GM18502 (cell line): ENCODE measurements at regions not wholly inside any gene's neighbourhood (a gene's known extent, or its start where the extent isn't known, plus 50 kb on each side); places are given as distances from the start of the nearest gene placed in this dataset.

ENCODE experiments used
- ATAC-seq: cut with Tn5 transposase; IDR thresholded peaks from one replicate; pipeline ENCODE4 v1.9.1; 2021; ENCODE audit warnings: mild to moderate bottlenecking; ENCODE audit not compliant: unreplicated experiment, poor library complexity

DNA sequence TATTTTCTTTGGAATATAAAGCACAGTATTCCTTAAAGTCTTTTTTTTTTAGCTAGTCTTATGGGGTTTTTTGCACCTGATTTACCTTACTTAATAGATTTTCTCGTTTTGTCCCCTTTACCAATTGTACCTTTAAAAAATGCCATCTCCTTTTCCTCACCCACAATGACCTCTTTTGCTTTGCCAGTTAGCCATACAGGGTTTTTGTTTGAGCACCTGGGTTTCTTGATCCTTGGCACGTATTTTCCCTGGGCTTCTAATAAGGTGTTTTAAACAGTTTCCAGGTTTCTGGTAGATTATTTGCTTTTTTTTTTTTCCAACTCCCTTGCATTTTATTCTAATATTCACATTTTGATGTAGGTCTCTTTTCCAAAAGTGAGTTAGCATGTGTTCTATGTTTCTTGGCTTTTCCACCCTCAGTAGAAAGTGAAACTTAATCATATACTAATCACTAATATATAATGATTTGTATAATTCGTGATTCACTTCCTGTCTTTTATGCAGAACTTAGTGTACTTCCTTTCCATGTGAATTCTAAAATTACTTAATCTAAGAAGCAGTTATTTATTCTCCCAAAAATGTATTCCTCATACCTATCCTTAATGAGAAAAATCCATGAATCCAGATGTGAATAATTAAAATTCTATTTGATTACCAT lies 673.9 kb upstream of the RGMB start:
- ATAC-seq = no peak

DNA sequence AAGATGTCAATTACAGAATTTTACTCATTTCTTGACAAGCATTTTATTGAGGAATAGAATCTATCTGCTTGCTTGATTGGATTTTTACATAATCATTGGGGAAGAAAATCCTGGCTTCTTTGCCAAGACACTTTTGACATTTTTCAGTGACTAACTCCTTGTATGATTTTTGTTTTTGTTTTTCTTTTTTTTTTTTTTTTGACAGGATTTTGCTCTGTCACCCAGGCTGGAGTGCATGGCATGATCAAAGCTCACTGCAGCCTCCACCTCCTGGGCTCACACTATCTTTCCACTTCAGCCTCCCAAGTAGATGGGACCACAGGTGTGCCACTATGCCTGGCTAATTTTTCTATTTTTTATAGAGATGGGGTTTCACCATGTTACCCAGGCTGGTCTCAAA lies 672.3 kb upstream of the RGMB start:
- no peak for ATAC-seq

DNA sequence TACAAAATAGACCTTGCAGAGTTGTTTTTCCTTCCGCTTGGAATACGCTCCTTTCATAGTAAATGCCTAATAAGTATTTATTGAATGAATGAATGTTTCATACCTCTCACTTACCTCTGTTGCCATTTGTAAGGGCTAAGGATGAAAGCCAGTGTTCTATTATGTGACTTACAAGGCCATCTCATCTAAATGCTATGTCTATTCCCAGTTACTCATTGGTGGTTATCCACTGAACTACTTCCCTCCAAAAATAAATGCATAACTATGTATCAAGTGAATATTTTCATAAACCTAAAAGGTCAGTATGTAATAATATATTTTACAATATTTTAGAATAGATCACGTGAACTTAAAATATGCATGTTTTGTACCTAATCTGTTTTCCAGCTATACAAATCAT lies 670.5 kb upstream of the RGMB start:
- ATAC-seq = no peak

DNA sequence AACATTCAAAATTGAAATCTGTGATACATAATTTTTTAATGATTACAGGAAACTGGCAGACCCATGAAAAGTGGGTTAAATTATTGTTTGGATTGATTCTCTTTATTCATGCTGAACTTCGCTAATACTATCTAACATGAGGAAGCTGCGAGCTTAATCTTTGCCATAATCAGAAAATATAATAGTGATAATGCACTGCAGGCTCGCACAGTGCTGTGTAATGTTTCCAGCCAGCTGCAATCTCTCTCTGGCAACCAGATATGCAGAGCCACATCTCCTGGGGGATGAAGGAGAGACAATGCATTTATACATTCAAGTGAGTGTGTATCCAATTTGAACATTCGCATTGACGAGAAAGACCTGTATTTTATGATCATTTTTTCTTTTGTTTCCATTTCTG lies 669.7 kb upstream of the RGMB start:
- ATAC-seq = no peak

DNA sequence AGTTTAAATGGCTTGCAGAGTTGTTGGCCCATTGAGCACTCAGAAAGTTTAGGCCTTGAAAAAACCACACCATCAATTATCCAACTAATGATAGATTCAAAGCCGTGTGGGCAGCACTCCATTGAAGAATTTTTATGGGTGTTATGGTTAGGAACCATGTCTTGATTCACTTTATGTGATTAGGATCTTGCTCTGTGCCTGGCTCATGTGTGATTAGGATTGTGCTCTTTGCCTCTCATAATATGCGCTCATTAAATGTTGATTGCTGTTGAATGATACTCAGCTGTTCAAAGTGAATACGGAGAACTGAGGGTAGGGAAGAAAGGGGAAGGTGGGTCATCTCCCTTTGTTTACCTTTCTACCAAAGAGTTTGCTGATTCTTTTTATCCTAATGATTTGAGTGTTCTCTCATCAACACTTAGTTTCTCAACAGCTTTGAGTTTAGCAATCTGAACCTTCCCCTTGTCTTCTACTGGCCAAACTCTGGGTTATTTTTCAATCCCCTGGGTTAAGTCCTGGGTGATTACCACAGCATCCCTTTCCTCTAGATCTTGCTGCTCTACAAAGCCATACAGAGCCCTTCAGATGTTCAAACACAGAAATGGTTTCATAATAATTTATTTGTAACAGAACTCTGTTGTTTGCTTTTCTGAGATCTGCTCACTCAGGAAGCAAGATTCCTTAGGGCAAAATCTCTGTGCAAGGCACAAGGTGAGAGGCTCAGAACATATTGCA lies 668.8 kb upstream of the RGMB start:
- no peak for ATAC-seq

DNA sequence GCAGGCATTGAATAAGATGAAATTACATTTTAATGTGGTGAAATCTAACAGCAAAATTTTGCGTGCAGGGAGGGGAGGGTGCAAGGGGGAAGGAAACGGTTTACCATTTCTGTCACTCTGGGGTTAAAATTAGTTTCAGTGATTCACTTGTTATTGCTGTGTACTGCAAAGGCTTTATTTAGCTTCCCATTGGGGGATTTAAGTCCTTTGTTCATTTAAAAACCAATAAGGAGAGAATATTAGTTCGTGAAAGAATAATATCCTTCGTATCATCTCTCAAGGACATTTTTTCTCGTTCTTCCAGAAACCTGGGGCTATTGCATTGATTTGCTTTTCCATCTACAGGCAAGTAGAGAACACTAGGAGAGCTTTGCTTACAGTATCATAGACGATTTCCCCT lies 667.8 kb upstream of the RGMB start:
- ATAC-seq = no peak

DNA sequence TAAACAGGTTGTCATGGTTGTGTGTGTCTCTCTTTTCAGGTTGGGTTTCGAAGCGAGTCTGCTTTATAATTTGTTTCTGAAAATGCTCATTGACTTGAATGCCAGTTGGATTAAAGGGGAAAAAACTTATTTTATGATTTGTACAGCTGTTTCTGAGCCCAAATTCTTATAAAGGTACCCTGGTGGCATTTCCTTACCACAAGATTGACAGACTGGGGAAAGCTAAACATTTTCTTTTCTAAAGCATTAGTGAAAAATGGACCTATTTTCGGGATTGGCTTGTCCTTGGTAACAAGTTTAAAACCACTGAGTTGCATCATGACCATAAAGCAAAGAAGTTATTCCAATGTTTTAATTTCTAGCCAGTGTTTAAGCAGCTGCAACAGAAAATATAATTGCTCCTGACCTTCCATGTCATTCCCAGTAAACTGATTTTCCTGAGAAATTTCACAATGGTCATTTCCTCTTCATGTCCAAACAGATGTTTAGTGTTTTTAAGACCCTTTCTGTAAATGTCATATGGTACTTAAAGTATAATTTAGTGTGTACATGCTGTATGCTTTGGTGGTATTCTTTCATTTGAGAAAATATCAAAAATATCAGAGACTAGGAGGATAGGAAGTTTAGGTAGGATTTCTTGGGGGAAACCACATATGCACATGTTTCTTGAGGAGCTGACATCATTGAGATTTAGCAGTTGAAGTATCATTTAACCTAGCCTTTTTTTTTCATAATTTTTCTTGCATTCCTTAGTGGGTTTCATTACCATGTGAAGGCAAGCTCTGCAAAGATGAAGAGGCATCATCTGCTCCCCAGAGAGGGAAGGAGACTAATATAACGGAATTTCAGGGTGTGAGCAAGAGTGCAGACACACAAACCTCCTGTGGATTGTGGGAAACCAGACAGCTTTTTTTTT lies 667.1 kb upstream of the RGMB start:
- ATAC-seq = no peak

DNA sequence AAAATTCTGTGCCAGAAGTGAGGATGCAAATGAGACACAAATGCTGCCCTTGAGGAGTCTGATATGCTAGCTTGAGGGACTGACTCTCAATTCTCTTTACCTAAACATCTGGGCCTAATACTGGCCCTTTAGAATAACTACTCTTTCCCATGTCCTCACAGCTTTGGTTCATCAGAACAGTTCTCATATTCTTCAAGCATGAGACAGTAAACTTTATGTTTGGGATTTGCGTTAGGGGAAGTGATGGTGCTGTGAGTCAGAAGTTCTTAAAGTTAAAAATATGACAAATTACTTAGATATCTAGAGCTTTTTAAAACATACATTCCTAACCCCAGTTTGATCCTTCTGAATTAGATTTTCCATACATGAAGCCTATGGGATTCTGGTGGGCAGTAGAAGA lies 665.0 kb upstream of the RGMB start:
- ATAC-seq = no peak

DNA sequence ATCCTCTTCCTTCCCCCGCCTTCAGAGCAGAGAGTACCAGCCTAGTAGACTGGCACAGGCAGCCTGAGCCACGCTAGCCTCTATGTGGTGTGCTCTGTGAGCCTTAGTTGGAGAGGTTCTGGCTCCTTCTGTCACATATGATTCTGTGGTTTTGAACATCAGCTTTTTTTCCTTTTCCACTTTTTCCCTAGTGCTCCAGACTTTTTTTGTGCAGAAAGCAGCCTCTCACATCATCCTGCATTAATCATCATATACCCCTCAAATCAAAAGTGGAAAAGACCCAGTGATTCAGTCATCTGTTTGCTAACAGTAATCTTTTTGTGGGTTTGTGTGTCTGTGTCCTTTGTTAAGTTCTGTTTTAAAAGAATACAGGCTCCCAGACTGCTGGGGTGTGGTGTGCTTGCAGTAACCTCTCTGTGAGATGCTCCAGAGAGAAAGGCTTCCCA lies 663.9 kb upstream of the RGMB start:
- ATAC-seq = no peak

DNA sequence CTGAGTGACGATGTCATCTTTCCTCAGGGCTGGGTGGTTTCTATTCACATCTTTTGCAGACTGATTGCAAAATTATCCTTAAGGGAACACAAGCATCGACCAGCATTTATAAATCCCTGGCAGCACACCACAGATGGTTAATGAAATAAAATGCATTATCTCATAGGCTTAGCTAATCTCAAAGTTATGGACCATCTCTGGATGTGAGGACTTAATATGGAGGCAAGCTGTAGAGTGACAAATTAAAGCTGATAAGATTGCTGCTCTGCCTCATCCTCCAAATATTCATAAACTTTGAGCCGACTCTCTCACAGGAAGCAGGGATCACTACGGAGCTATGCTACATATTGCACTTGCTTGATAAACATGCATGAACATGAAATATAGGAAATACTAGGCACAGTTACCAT lies 663.2 kb upstream of the RGMB start:
- ATAC-seq = no peak

DNA sequence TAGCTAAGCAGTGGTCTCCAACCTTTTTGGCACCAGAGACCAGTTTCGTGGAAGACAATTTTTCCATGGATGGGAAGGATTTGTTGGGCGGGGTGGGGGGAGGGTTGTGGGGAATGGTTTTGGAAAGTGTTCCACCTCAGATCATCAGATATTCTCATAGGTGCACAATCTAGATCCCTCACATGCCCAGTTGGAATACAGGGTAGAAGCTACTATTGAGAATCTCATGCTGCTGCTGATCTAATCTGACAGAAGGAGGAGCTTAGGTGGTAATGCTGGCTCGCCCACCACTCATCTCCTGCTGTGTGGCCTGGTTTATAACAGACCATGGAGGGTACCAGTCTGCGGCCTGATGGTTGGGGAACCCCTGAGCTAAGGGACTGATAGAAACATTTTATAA lies 662.7 kb upstream of the RGMB start:
- no peak for ATAC-seq

- no peak for ATAC-seq
Measured at GRCh38 chr5:98111686-98112085, 661.8 kb upstream of the RGMB start.

GRCh38 chr5:98121036-98121936 lies 652.2 kb upstream of the RGMB start:
- ATAC-seq = no peak

DNA sequence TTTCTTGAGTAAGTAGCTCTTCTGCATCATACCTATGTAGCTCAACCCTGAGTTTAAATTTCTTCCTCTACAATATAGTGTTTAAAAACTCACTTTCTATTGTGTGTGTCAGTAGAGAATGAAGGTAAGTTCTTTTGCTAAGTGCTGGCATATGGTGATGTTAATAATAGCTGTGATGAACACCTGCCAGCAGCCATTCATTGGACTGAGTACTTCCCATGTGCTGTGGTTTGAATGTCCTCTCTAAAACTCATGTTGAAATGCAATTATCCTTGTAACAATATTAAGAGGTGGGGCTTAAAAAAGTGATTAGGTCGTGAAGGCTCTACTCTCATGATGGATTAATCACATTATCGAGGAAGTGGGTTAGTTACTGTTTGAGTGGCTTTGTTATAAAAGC lies 645.2 kb upstream of the RGMB start:
- no peak for ATAC-seq

DNA sequence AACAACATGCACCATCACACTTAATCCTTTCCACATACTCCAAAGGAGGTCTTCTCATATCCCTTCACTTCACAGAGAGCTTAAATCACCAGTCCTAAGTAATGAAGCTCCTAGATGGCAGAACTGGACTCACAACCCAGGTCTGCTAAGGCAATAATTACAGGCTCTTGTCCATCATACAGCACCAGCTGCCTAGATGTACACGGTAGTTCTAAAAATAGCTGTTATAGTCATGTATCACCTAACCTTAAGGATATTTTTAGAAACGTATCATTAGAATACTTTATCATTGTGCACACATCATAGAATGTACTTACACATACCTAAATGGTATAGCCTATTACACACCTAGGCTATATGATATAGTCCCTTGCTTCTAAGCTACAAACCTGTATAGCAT lies 644.6 kb upstream of the RGMB start:
- ATAC-seq = no peak

DNA sequence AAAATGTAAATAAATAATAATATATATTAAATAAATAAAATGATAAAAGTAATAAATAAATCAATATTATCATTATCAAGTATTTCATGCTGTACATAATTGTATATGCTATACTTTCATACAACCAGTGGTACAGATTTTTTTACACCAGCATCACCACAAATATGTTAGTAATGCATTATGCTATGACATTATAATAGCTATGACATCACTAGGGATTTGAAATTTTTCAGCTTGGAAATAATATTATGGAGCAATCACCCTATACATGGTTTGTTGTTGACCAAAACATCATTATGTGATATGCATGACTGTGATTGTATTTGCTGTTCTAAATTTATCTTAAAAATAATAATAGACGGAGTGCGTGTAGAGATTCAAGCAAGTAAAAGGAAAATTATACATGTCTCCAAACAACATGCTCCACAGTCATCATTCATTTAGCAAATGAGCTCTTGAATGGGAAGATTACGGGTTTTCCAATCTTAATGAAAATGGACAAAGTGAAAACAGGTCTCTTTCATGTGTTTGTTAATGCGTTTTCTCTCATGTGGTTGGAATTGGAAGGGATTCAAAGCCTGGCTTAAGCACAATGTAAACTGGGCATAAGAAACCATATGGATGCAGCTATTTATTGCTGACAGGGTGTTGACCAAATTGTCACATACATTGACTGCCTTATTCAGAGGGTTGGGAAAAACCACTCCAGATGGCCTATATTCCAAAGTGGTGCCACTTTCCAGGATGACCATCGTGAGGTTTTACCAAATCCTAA lies 643.0 kb upstream of the RGMB start:
- ATAC-seq = no peak

DNA sequence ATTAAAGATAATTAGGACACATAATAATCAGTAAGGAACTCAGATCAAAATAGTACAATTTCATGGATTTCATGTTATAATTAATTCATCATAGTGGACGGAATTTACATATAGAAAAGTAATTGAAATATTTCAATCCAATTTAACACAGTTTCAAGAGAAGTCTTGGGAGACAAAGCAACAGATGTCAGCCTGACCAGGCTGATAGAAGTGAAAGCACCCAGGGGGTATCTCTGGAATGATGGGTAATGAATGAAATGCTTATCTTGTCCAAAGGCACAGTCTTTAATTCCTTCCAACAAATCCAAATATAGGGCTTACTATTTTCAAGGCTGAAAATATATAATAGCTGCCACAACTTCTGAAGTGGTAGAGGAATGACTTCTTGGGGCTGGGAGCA lies 629.3 kb upstream of the RGMB start:
- no peak for ATAC-seq

DNA sequence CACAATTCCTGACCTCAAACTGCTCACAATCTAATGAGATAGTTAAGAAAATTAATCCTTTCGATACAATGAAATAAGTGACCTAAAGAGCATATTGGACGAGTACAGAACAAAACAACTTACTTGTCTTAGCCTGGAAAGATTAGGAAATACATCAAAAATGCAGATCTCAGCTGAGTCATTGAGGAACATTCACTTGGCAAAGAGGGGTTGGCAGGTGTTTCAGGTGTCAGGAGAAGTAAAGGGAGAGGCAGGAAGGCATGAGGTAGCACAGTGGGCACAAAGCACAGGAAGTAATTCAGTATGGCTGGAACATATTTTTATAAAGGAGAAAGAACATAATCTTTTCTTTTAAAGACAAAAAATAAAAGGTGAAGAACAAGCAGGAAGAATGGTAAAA lies 628.8 kb upstream of the RGMB start:
- no peak for ATAC-seq

DNA sequence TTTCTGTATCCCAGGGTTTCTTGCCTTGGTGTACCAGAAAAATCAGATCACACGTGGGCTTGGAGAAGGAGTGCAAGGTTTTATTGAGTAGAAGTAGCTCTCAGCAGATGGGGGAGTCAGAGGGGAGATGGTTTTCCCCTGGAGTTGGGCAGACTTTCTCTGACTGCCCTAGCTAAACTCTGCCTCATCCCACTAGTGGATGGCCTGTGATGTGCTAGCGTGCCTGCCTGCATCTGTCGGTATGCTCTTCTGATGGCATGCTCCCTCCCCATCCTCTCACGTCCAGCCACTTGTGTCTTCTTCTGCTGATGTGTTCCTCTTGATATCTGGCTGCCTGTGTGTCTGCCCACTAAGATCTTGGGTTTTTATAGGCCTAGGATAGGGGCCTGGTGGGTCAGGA lies 616.1 kb upstream of the RGMB start:
- ATAC-seq = no peak
